Left ventricle myocardium inferior (tissue), 1 donor: ENCODE measurements at regions not wholly inside any gene's neighbourhood (a gene's known extent, or its start where the extent isn't known, plus 50 kb on each side); places are given as distances from the start of the nearest gene placed in this dataset.
A peak's percentile ranks its signal among the peaks of the same experiment; 100 is the strongest.

Source experiments
- DNase-seq: peaks from one replicate; pipeline ENCODE4 v3.0.0-alpha.2; 2020
- H3K27ac ChIP-seq: fragments of 200-600 bp; replicated peaks from 2 replicates; pipeline ENCODE4 v1.8.0; 2021
- H3K27me3 ChIP-seq: fragments of 200-600 bp; 2 replicates; pipeline ENCODE4 v1.8.0; 2021; ENCODE audit warnings: low read depth
- H3K36me3 ChIP-seq: fragments of 200-600 bp; 2 replicates; pipeline ENCODE4 v1.8.0; 2021
- H3K4me1 ChIP-seq: fragments of 200-600 bp; 2 replicates; pipeline ENCODE4 v1.8.0; 2021
- H3K4me3 ChIP-seq: fragments of 200-600 bp; 2 replicates; pipeline ENCODE4 v1.8.0; 2021; ENCODE audit warnings: mild to moderate bottlenecking, moderate library complexity
- H3K9me3 ChIP-seq: fragments of 200-600 bp; replicated peaks from 2 replicates; pipeline ENCODE4 v1.8.0; 2021
- CTCF ChIP-seq: fragments of 200-600 bp; IDR thresholded peaks from 2 replicates; pipeline ENCODE4 v1.8.0; 2021; ENCODE audit warnings: antibody characterized with exemption, mild to moderate bottlenecking, borderline replicate concordance
- intact Hi-C: fragments of 100-400 bp; cut with micrococcal nuclease; formaldehyde crosslinking; loops from one replicate; pipeline ENCODE4 v1.11.0; 2022
- donor health status: DM: no; HTN: yes; CAD: no; lungs with severe emphysema.

GRCh38 chr4:133394971-133395627 lies 246.0 kb downstream of the PCDH10 start:
- H3K4me1 ChIP-seq = no peaks in the 10 kb centered on the region
- intact Hi-C loops = no loop called here
- DNase-seq = no peak
- no peak overlapping the region for H3K4me3 ChIP-seq
- H3K36me3 ChIP-seq = no peaks in the 10 kb centered on the region
- H3K9me3 ChIP-seq = no peaks in the 10 kb centered on the region
- H3K27me3 ChIP-seq = no peaks in the 10 kb centered on the region
- no peak for TF ChIP-seq CTCF
- no peak overlapping the region for H3K27ac ChIP-seq

GRCh38 chr4:133390198-133390855 lies 241.2 kb downstream of the PCDH10 start:
- TF ChIP-seq CTCF = no peak
- no peak overlapping the region for H3K27ac ChIP-seq
- H3K36me3 ChIP-seq = no peaks in the 10 kb centered on the region
- H3K4me3 ChIP-seq = no peak overlapping the region
- no peaks in the 10 kb centered on the region for H3K27me3 ChIP-seq
- H3K4me1 ChIP-seq = no peaks in the 10 kb centered on the region
- intact Hi-C loops = no loop called here
- no peak for DNase-seq
- no peaks in the 10 kb centered on the region for H3K9me3 ChIP-seq

GRCh38 chr4:133389029-133389428 lies 239.9 kb downstream of the PCDH10 start:
- intact Hi-C loops = no loop called here

GRCh38 chr4:133385161-133385954 lies 236.3 kb downstream of the PCDH10 start:
- no peak overlapping the region for H3K4me3 ChIP-seq
- DNase-seq = peak; percentile 12
- no peak overlapping the region for H3K27ac ChIP-seq
- H3K27me3 ChIP-seq = no peaks in the 10 kb centered on the region
- intact Hi-C loops = no loop called here
- peaks cover 6% of the 10 kb centered on the region for H3K9me3 ChIP-seq
- H3K4me1 ChIP-seq = no peaks in the 10 kb centered on the region
- TF ChIP-seq CTCF = no peak
- no peaks in the 10 kb centered on the region for H3K36me3 ChIP-seq

More at GRCh38 chr4:133389029-133389428, 239.9 kb downstream of the PCDH10 start:
- Histone ChIP-seq H3K27ac (no peak overlapping the region), H3K9me3 (peaks cover 5% of the 10 kb centered on the region), H3K36me3 (no peaks in the 10 kb centered on the region), H3K27me3 (no peaks in the 10 kb centered on the region), H3K4me1 (no peaks in the 10 kb centered on the region), H3K4me3 (no peak overlapping the region)
- TF ChIP-seq CTCF = no peak
- no peak for DNase-seq

GRCh38 chr4:133379681-133380438 lies 230.8 kb downstream of the PCDH10 start:
- H3K27me3 ChIP-seq = no peaks in the 10 kb centered on the region
- no peak for DNase-seq
- H3K4me3 ChIP-seq = no peak overlapping the region
- H3K9me3 ChIP-seq = peaks cover 7% of the 10 kb centered on the region
- intact Hi-C loops = no loop called here
- H3K27ac ChIP-seq = no peak overlapping the region
- H3K36me3 ChIP-seq = no peaks in the 10 kb centered on the region
- TF ChIP-seq CTCF = no peak
- no peaks in the 10 kb centered on the region for H3K4me1 ChIP-seq
